NT2/D1 (cell line): ENCODE measurements at regions not wholly inside any gene's neighbourhood (a gene's known extent, or its start where the extent isn't known, plus 50 kb on each side); places are given as distances from the start of the nearest gene placed in this dataset.

Experiments
- DNase-seq: peaks from one replicate; pipeline ENCODE4 v3.0.0-alpha.2; 2011; ENCODE audit warnings: low read depth, low spot score
- H3K27me3 ChIP-seq: 2 replicates; pipeline ENCODE4 v1.6.0; 2011; ENCODE audit warnings: mild to moderate bottlenecking; ENCODE audit not compliant: insufficient read length, insufficient read depth
- H3K36me3 ChIP-seq: 2 replicates; pipeline ENCODE4 v1.6.1; 2011; ENCODE audit warnings: mild to moderate bottlenecking, low read length, mixed read lengths; ENCODE audit not compliant: insufficient read depth, insufficient read length
- H3K4me1 ChIP-seq: 2 replicates; pipeline ENCODE4 v1.5.1; 2011; ENCODE audit not compliant: insufficient read depth, insufficient read length
- H3K4me3 ChIP-seq: 2 replicates; pipeline ENCODE4 v1.5.1; 2011; ENCODE audit warnings: low read depth; ENCODE audit not compliant: insufficient read length
- H3K9ac ChIP-seq: 2 replicates; pipeline ENCODE4 v1.6.0; 2011; ENCODE audit warnings: low read depth; ENCODE audit not compliant: insufficient read length
- H3K9me3 ChIP-seq: 2 replicates; pipeline ENCODE4 v1.5.1; 2011; ENCODE audit warnings: mild to moderate bottlenecking, low read length; ENCODE audit not compliant: insufficient read depth
- SUZ12 ChIP-seq: IDR thresholded peaks from 2 replicates; pipeline ENCODE4 v1.6.1; 2011; ENCODE audit not compliant: insufficient read length, insufficient read depth; ENCODE audit errors: extremely low read depth
- YY1 ChIP-seq: IDR thresholded peaks from 2 replicates; pipeline ENCODE4 v1.6.1; 2011; ENCODE audit not compliant: insufficient read length, insufficient read depth
- ZNF274 ChIP-seq: IDR thresholded peaks from 2 replicates; pipeline ENCODE4 v1.6.1; 2011; ENCODE audit warnings: mild to moderate bottlenecking, low read depth, low read length

GRCh38 chr3:86333636-86334035 lies 657.3 kb downstream of the VGLL3 start:
- TF ChIP-seq ZNF274 (no peak), YY1 (no peak), SUZ12 (no peak)
- no peaks in the 10 kb centered on the region for H3K27me3 ChIP-seq
- no peaks in the 10 kb centered on the region for H3K9me3 ChIP-seq
- H3K4me1 ChIP-seq: no peaks in the 10 kb centered on the region
- H3K36me3 ChIP-seq: no peaks in the 10 kb centered on the region
- H3K9ac ChIP-seq: no peak overlapping the region
- DNase-seq: no peak
- no peak overlapping the region for H3K4me3 ChIP-seq

GRCh38 chr3:86303935-86304334 lies 687.0 kb downstream of the VGLL3 start:
- Histone ChIP-seq H3K27me3 (no peaks in the 10 kb centered on the region), H3K4me1 (no peaks in the 10 kb centered on the region), H3K4me3 (no peak overlapping the region), H3K9ac (no peak overlapping the region), H3K36me3 (no peaks in the 10 kb centered on the region), H3K9me3 (no peaks in the 10 kb centered on the region)
- TF ChIP-seq YY1: no peak
- no peak for TF ChIP-seq SUZ12
- TF ChIP-seq ZNF274: no peak
- DNase-seq: no peak

- no peak for TF ChIP-seq YY1
- no peak for TF ChIP-seq SUZ12
- no peak for TF ChIP-seq ZNF274
- Histone ChIP-seq H3K9me3 (no peaks in the 10 kb centered on the region; the same call in 1 of the 2 replicates), H3K4me3 (no peak overlapping the region), H3K9ac (no peak overlapping the region), H3K27me3 (no peaks in the 10 kb centered on the region), H3K36me3 (no peaks in the 10 kb centered on the region), H3K4me1 (no peaks in the 10 kb centered on the region)
- DNase-seq: no peak
Observed at GRCh38 chr3:86282106-86282787, 708.7 kb downstream of the VGLL3 start.

- no peak for TF ChIP-seq ZNF274
- H3K9ac ChIP-seq: no peak overlapping the region
Observed at GRCh38 chr3:86269364-86270155, 721.4 kb downstream of the VGLL3 start.

GRCh38 chr3:86257955-86258641 lies 732.9 kb downstream of the VGLL3 start:
- no peaks in the 10 kb centered on the region for H3K36me3 ChIP-seq
- no peaks in the 10 kb centered on the region for H3K27me3 ChIP-seq
- no peaks in the 10 kb centered on the region for H3K4me1 ChIP-seq
- no peak for DNase-seq
- no peak overlapping the region for H3K9ac ChIP-seq
- no peak for TF ChIP-seq YY1
- TF ChIP-seq ZNF274: no peak
- TF ChIP-seq SUZ12: no peak
- H3K4me3 ChIP-seq: no peak overlapping the region
- no peaks in the 10 kb centered on the region; the same call in 1 of the 2 replicates for H3K9me3 ChIP-seq

More at GRCh38 chr3:86269364-86270155, 721.4 kb downstream of the VGLL3 start:
- no peaks in the 10 kb centered on the region for H3K27me3 ChIP-seq
- H3K4me3 ChIP-seq: no peak overlapping the region
- H3K4me1 ChIP-seq: no peaks in the 10 kb centered on the region
- no peaks in the 10 kb centered on the region for H3K36me3 ChIP-seq
- peaks cover 6% of the 10 kb centered on the region; the same call in 1 of the 2 replicates for H3K9me3 ChIP-seq
- no peak for DNase-seq

- H3K9ac ChIP-seq: no peak overlapping the region
- H3K4me3 ChIP-seq: no peak overlapping the region
- TF ChIP-seq ZNF274 (no peak), SUZ12 (no peak), YY1 (no peak)
- H3K4me1 ChIP-seq: no peaks in the 10 kb centered on the region
- no peaks in the 10 kb centered on the region for H3K9me3 ChIP-seq
- DNase-seq: no peak
- H3K36me3 ChIP-seq: no peaks in the 10 kb centered on the region
- no peaks in the 10 kb centered on the region for H3K27me3 ChIP-seq
Observed at GRCh38 chr3:86254480-86254879, 736.5 kb downstream of the VGLL3 start.

- H3K9me3 ChIP-seq: no peaks in the 10 kb centered on the region
- H3K4me1 ChIP-seq: no peaks in the 10 kb centered on the region
- H3K4me3 ChIP-seq: no peak overlapping the region
- no peaks in the 10 kb centered on the region for H3K27me3 ChIP-seq
- no peak overlapping the region for H3K9ac ChIP-seq
- no peaks in the 10 kb centered on the region for H3K36me3 ChIP-seq
- no peak for DNase-seq
- TF ChIP-seq ZNF274 (no peak), YY1 (no peak), SUZ12 (no peak)
Observed at GRCh38 chr3:86251781-86252180, 739.2 kb downstream of the VGLL3 start.
